IMR-90 (cell line): ENCODE measurements at regions not wholly inside any gene's neighbourhood (a gene's known extent, or its start where the extent isn't known, plus 50 kb on each side); places are given as distances from the start of the nearest gene placed in this dataset.

Experiments
- BHLHE40 ChIP-seq: fragments of 150-350 bp; IDR thresholded peaks from 2 replicates; pipeline ENCODE4 v1.6.1; 2016; ENCODE audit warnings: mild to moderate bottlenecking, low read depth, low read length
- CEBPB ChIP-seq: IDR thresholded peaks from 2 replicates; pipeline ENCODE4 v1.6.1; 2012; ENCODE audit warnings: low read depth, low read length, improper control_type of control experiment
- CTCF ChIP-seq: conservative IDR thresholded peaks from 2 replicates; pipeline ENCODE4 v1.5.1; 2012; ENCODE audit warnings: mild to moderate bottlenecking, low read depth, low read length, improper control_type of control experiment
- ELK1 ChIP-seq: fragments of 150-350 bp; IDR thresholded peaks from 2 replicates; pipeline ENCODE4 v1.6.1; 2016; ENCODE audit warnings: low read depth, mild to moderate bottlenecking, low read length, moderate library complexity, borderline replicate concordance
- MAZ ChIP-seq: IDR thresholded peaks from 2 replicates; pipeline ENCODE4 v1.6.1; 2012; ENCODE audit warnings: low read depth, mild to moderate bottlenecking, low read length, improper control_type of control experiment, moderate library complexity, borderline replicate concordance
- NFE2L2 ChIP-seq: fragments of 150-350 bp; IDR thresholded peaks from 2 replicates; pipeline ENCODE4 v1.6.1; 2016; ENCODE audit warnings: low read depth, mild to moderate bottlenecking, low read length
- POLR2A ChIP-seq: IDR thresholded peaks from 2 replicates; pipeline ENCODE4 v1.6.1; 2012; ENCODE audit warnings: mild to moderate bottlenecking, low read depth, low read length
- RAD21 ChIP-seq: IDR thresholded peaks from 2 replicates; pipeline ENCODE4 v1.6.1; 2012; ENCODE audit warnings: low read length, improper control_type of control experiment
- USF2 ChIP-seq: fragments of 150-350 bp; IDR thresholded peaks from 2 replicates; pipeline ENCODE4 v1.6.1; 2017; ENCODE audit warnings: mild to moderate bottlenecking, antibody characterized with exemption, low read length, low read depth

GRCh38 chr10:3900391-3900790, 115.4 kb upstream of the KLF6 start:
- TF ChIP-seq CTCF (no peak), CEBPB (no peak), RAD21 (no peak), NFE2L2 (no peak), BHLHE40 (no peak), POLR2A (no peak), ELK1 (no peak), MAZ (no peak), USF2 (no peak)
